Gastrocnemius medialis (tissue), 4 donors: ENCODE measurements at regions not wholly inside any gene's neighbourhood (a gene's known extent, or its start where the extent isn't known, plus 50 kb on each side); places are given as distances from the start of the nearest gene placed in this dataset.

Source experiments
- ATAC-seq, 2 donors: fragments of 150-250 bp; one replicate each; pipeline ENCODE4 v1.9.1; 2016
- DNase-seq, 2 donors: peaks; one replicate each; pipeline ENCODE4 v3.0.0-alpha.2; 2019
- H3K27ac ChIP-seq, 4 donors: fragments of 200-600 bp; sonication (generic); 1 replicate in 1 of 4; 2 replicates in 3 of 4; pipeline ENCODE4 v1.5.1; 2016 to 2018; ENCODE audit warnings: mild to moderate bottlenecking in 2 of 4, moderate library complexity in 1 of 4
- H3K27me3 ChIP-seq, 3 donors: fragments of 200-600 bp; sonication (generic) in 2 of 3; 1 replicate in 1 of 3; 2 replicates in 2 of 3; pipeline versions ENCODE4 v1.5.1 to v1.6.0; 2016 to 2019; ENCODE audit warnings: mild to moderate bottlenecking in 1 of 3, moderate library complexity in 1 of 3
- H3K36me3 ChIP-seq, 2 donors: fragments of 200-600 bp; sonication (generic) in 1 of 2; one replicate each; pipeline ENCODE4 v1.5.1; 2017 to 2018
- H3K4me1 ChIP-seq, 2 donors: fragments of 200-600 bp; sonication (generic) in 1 of 2; one replicate each; pipeline ENCODE4 v1.5.1; 2016 to 2017; ENCODE audit warnings: mild to moderate bottlenecking in 2 of 2
- H3K4me3 ChIP-seq, 4 donors: fragments of 200-600 bp; sonication (generic) in 3 of 4; 1 replicate in 1 of 4; 2 replicates in 3 of 4; pipeline ENCODE4 v1.5.1; 2016 to 2019; ENCODE audit warnings: mild to moderate bottlenecking in 2 of 4
- H3K9me3 ChIP-seq, 3 donors: fragments of 200-600 bp; sonication (generic) in 2 of 3; 1 replicate in 1 of 3; 2 replicates in 2 of 3; pipeline ENCODE4 v1.5.1; 2016 to 2019
- CTCF ChIP-seq, 5 experiments: fragments of 450-650 bp in 3 of 5; fragments of 200-600 bp in 2 of 5; sonication (generic) in 2 of 5; IDR thresholded peaks in 4 of 5; conservative IDR thresholded peaks in 1 of 5; 1 replicate in 4 of 5; 2 replicates in 1 of 5; pipeline ENCODE4 v1.5.1; 2016 to 2019; ENCODE audit warnings: antibody characterized with exemption in 5 of 5, mild to moderate bottlenecking in 3 of 5, moderate library complexity in 3 of 5
- POLR2A ChIP-seq, 2 donors: fragments of 450-650 bp; IDR thresholded peaks; one replicate each; pipeline ENCODE4 v1.6.1; 2017; ENCODE audit warnings: antibody characterized with exemption in 2 of 2, mild to moderate bottlenecking in 2 of 2, moderate library complexity in 2 of 2
- in situ Hi-C, 4 donors: fragments of 200-750 bp; cut with MboI; loops; one replicate each; pipeline versions ENCODE4 v1.15.0 to v1.8.0; 2017; ENCODE audit warnings: low sequenced_read_pairs in 4 of 4
- intact Hi-C: fragments of 100-400 bp; cut with DNase I; formaldehyde crosslinking; loops from one replicate; pipeline ENCODE4 v1.15.1; 2023; ENCODE audit warnings: low total_unique reads

GRCh38 chrX:45980726-45981125 lies 564.5 kb downstream of the ZNF674 start:
- H3K27me3 ChIP-seq, result no peaks in the 10 kb centered on the region
- TF ChIP-seq CTCF (IDR thresholded peaks at IDR 0.05 in 4 of 5, conservative IDR thresholded peaks at IDR 0.05 in 1 of 5) (no peak), POLR2A (IDR thresholded peaks at IDR 0.05) (no peak)
- H3K9me3 ChIP-seq, result no peaks in the 10 kb centered on the region
- ATAC-seq, result no peak
- no peaks in the 10 kb centered on the region for H3K36me3 ChIP-seq
- H3K4me1 ChIP-seq, result no peaks in the 10 kb centered on the region
- H3K27ac ChIP-seq, result no peak overlapping the region
- H3K4me3 ChIP-seq, result no peak overlapping the region
- intact Hi-C loops, result no loop called here
- in situ Hi-C loops, result no loop called here
- no peak for DNase-seq

GRCh38 chrX:45975633-45976032 lies 569.6 kb downstream of the ZNF674 start:
- H3K27ac ChIP-seq, result no peak overlapping the region
- in situ Hi-C loops, result no loop called here
- TF ChIP-seq POLR2A (IDR thresholded peaks at IDR 0.05) (no peak), CTCF (IDR thresholded peaks at IDR 0.05 in 4 of 5, conservative IDR thresholded peaks at IDR 0.05 in 1 of 5) (no peak)
- no peaks in the 10 kb centered on the region for H3K9me3 ChIP-seq
- no peaks in the 10 kb centered on the region for H3K4me1 ChIP-seq
- no peaks in the 10 kb centered on the region for H3K36me3 ChIP-seq
- no peak overlapping the region for H3K4me3 ChIP-seq
- DNase-seq (no peak), ATAC-seq (no peak)
- no peaks in the 10 kb centered on the region for H3K27me3 ChIP-seq
- intact Hi-C loops, result no loop called here

- TF ChIP-seq POLR2A (IDR thresholded peaks at IDR 0.05), result no peak
- TF ChIP-seq CTCF (IDR thresholded peaks at IDR 0.05 in 4 of 5, conservative IDR thresholded peaks at IDR 0.05 in 1 of 5), result no peak
- no peaks in the 10 kb centered on the region for H3K36me3 ChIP-seq
- H3K9me3 ChIP-seq, result no peaks in the 10 kb centered on the region
- DNase-seq, result no peak
- no peaks in the 10 kb centered on the region for H3K4me1 ChIP-seq
- no peak for ATAC-seq
- in situ Hi-C loops (no loop called here), intact Hi-C loops (no loop called here)
- no peaks in the 10 kb centered on the region for H3K27me3 ChIP-seq
- H3K4me3 ChIP-seq, result no peak overlapping the region
- H3K27ac ChIP-seq, result no peak overlapping the region
Observed at GRCh38 chrX:45972636-45973035, 572.6 kb downstream of the ZNF674 start.

- ATAC-seq, result no peak
- Histone ChIP-seq H3K4me3 (no peak overlapping the region), H3K27me3 (peaks cover 0 to 3% (median 0%) of the 10 kb centered on the region in 3 donors), H3K36me3 (no peaks in the 10 kb centered on the region), H3K9me3 (no peaks in the 10 kb centered on the region), H3K27ac (no peak overlapping the region), H3K4me1 (no peaks in the 10 kb centered on the region)
- DNase-seq, result no peak
- in situ Hi-C loops (no loop called here), intact Hi-C loops (no loop called here)
- no peak for TF ChIP-seq CTCF (IDR thresholded peaks at IDR 0.05 in 4 of 5, conservative IDR thresholded peaks at IDR 0.05 in 1 of 5)
- TF ChIP-seq POLR2A (IDR thresholded peaks at IDR 0.05), result no peak
Observed at GRCh38 chrX:45959567-45959966, 585.7 kb downstream of the ZNF674 start.

- Histone ChIP-seq H3K9me3 (no peaks in the 10 kb centered on the region), H3K27me3 (peaks cover 0 to 3% (median 0%) of the 10 kb centered on the region in 3 donors), H3K4me1 (no peaks in the 10 kb centered on the region), H3K27ac (no peak overlapping the region), H3K4me3 (no peak overlapping the region), H3K36me3 (no peaks in the 10 kb centered on the region)
- in situ Hi-C loops (no loop called here), intact Hi-C loops (no loop called here)
- DNase-seq (no peak), ATAC-seq (no peak)
- TF ChIP-seq POLR2A (IDR thresholded peaks at IDR 0.05), result no peak
- no peak for TF ChIP-seq CTCF (IDR thresholded peaks at IDR 0.05 in 4 of 5, conservative IDR thresholded peaks at IDR 0.05 in 1 of 5)
Observed at GRCh38 chrX:45956191-45956870, 588.9 kb downstream of the ZNF674 start.
